B cell (primary cell): ENCODE measurements at regions not wholly inside any gene's neighbourhood (a gene's known extent, or its start where the extent isn't known, plus 50 kb on each side); places are given as distances from the start of the nearest gene placed in this dataset.

Experiments
- EZH2 ChIP-seq: IDR thresholded peaks from 2 replicates; pipeline ENCODE4 v1.6.1; 2012; ENCODE audit warnings: borderline replicate concordance, low read depth, mild to moderate bottlenecking, moderate library complexity, low read length; ENCODE audit not compliant: insufficient read depth, poor library complexity, severe bottlenecking
- TF ChIP-seq, protein P1 (sequence below): fragments of 200-600 bp; IDR thresholded peaks from one replicate; pipeline ENCODE4 v1.8.0; 2022; ENCODE audit warnings: antibody characterized with exemption, mild to moderate bottlenecking

- TF ChIP-seq, protein P1, sequence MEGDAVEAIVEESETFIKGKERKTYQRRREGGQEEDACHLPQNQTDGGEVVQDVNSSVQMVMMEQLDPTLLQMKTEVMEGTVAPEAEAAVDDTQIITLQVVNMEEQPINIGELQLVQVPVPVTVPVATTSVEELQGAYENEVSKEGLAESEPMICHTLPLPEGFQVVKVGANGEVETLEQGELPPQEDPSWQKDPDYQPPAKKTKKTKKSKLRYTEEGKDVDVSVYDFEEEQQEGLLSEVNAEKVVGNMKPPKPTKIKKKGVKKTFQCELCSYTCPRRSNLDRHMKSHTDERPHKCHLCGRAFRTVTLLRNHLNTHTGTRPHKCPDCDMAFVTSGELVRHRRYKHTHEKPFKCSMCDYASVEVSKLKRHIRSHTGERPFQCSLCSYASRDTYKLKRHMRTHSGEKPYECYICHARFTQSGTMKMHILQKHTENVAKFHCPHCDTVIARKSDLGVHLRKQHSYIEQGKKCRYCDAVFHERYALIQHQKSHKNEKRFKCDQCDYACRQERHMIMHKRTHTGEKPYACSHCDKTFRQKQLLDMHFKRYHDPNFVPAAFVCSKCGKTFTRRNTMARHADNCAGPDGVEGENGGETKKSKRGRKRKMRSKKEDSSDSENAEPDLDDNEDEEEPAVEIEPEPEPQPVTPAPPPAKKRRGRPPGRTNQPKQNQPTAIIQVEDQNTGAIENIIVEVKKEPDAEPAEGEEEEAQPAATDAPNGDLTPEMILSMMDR, result no peak
- TF ChIP-seq EZH2, result no peak
Observed at GRCh38 chr20:39645131-39645530, 683.0 kb downstream of the DHX35 start.
